ENCODE measurements at regions not wholly inside any gene's neighbourhood (a gene's known extent, or its start where the extent isn't known, plus 50 kb on each side); places are given as distances from the start of the nearest gene placed in this dataset.

- Mint-ChIP-seq H3K4me3 (no peak overlapping the region), H3K27ac (no peak overlapping the region), H3K36me3 (ENCODE audit: low read depth) (peaks cover 7% of the 10 kb centered on the region), H3K4me1 (peaks cover 3% of the 10 kb centered on the region), H3K27me3 (peaks cover 19% of the 10 kb centered on the region)
- ATAC-seq, result no peak
- no peak for DNase-seq
- no peaks in the 10 kb centered on the region for H3K9me3 ChIP-seq (ENCODE audit: control insufficient read depth, low read length, poor library complexity, severe bottlenecking)
These were observed 86.8 kb downstream of the MAIP1 start for GRCh38 chr2:200042102-200042735.

DNA sequence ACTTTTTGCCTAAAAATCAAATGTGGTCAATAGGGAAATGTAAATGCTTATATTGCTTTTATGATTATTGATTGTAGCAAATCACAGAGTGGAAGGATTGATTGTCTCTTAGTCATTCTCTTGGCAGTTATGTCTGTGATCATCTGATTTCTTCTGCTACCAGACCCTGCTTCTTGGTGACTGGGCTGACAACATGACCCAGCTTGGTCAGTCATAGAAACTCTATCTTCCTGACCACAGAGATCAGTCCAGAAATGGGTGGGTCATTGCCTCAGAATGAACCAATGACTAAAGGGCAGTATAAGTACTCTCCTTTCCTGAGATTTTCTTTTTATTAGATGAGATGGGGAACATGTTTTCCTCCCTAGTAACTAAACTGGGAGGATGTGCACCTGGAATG lies 87.6 kb downstream of the MAIP1 start:
- peaks cover 3% of the 10 kb centered on the region for H3K4me1 Mint-ChIP-seq
- no peak overlapping the region for H3K4me3 Mint-ChIP-seq
- H3K36me3 Mint-ChIP-seq (ENCODE audit: low read depth), result peaks cover 7% of the 10 kb centered on the region
- no peak for ATAC-seq
- DNase-seq, result no peak
- H3K27me3 Mint-ChIP-seq, result peaks cover 19% of the 10 kb centered on the region
- H3K27ac Mint-ChIP-seq, result no peak overlapping the region
- H3K9me3 ChIP-seq (ENCODE audit: control insufficient read depth, low read length, poor library complexity, severe bottlenecking), result no peaks in the 10 kb centered on the region

GRCh38 chr2:200044453-200044852 lies 89.1 kb downstream of the MAIP1 start:
- Mint-ChIP-seq H3K36me3 (ENCODE audit: low read depth) (peaks cover 7% of the 10 kb centered on the region), H3K4me1 (peaks cover 3% of the 10 kb centered on the region), H3K27ac (no peak overlapping the region), H3K4me3 (no peak overlapping the region), H3K27me3 (peaks cover 19% of the 10 kb centered on the region)
- H3K9me3 ChIP-seq (ENCODE audit: control insufficient read depth, low read length, poor library complexity, severe bottlenecking), result no peaks in the 10 kb centered on the region
- DNase-seq (no peak), ATAC-seq (no peak)

- no peak overlapping the region for H3K27ac Mint-ChIP-seq
- H3K9me3 ChIP-seq (ENCODE audit: control insufficient read depth, low read length, poor library complexity, severe bottlenecking), result no peaks in the 10 kb centered on the region
- no peak for DNase-seq
- no peaks in the 10 kb centered on the region for H3K36me3 Mint-ChIP-seq (ENCODE audit: low read depth)
- H3K4me1 Mint-ChIP-seq, result no peaks in the 10 kb centered on the region
- peaks cover 6% of the 10 kb centered on the region for H3K27me3 Mint-ChIP-seq
- no peak for ATAC-seq
- no peak overlapping the region for H3K4me3 Mint-ChIP-seq
These were observed 93.0 kb downstream of the MAIP1 start for GRCh38 chr2:200048421-200048820.

- H3K27me3 Mint-ChIP-seq, result peaks cover 6% of the 10 kb centered on the region
- ATAC-seq, result no peak
- no peaks in the 10 kb centered on the region for H3K9me3 ChIP-seq (ENCODE audit: control insufficient read depth, low read length, poor library complexity, severe bottlenecking)
- no peak for DNase-seq
- no peak overlapping the region for H3K4me3 Mint-ChIP-seq
- no peaks in the 10 kb centered on the region for H3K36me3 Mint-ChIP-seq (ENCODE audit: low read depth)
- H3K4me1 Mint-ChIP-seq, result no peaks in the 10 kb centered on the region
- no peak overlapping the region for H3K27ac Mint-ChIP-seq
These were observed 93.7 kb downstream of the MAIP1 start for GRCh38 chr2:200049086-200049485.

- Mint-ChIP-seq H3K27ac (no peak overlapping the region), H3K4me3 (no peak overlapping the region), H3K36me3 (ENCODE audit: low read depth) (no peaks in the 10 kb centered on the region), H3K27me3 (peaks cover 6% of the 10 kb centered on the region), H3K4me1 (peaks cover 2% of the 10 kb centered on the region)
- no peaks in the 10 kb centered on the region for H3K9me3 ChIP-seq (ENCODE audit: control insufficient read depth, low read length, poor library complexity, severe bottlenecking)
- DNase-seq, result no peak
- ATAC-seq, result no peak
These were observed 95.7 kb downstream of the MAIP1 start for GRCh38 chr2:200050921-200051610.

- no peaks in the 10 kb centered on the region for H3K36me3 Mint-ChIP-seq (ENCODE audit: low read depth)
- DNase-seq (no peak), ATAC-seq (no peak)
- peaks cover 2% of the 10 kb centered on the region for H3K4me1 Mint-ChIP-seq
- H3K27ac Mint-ChIP-seq, result no peak overlapping the region
- H3K4me3 Mint-ChIP-seq, result no peak overlapping the region
- peaks cover 6% of the 10 kb centered on the region for H3K27me3 Mint-ChIP-seq
- no peaks in the 10 kb centered on the region for H3K9me3 ChIP-seq (ENCODE audit: control insufficient read depth, low read length, poor library complexity, severe bottlenecking)
These were observed 96.2 kb downstream of the MAIP1 start for GRCh38 chr2:200051611-200051945.

- DNase-seq (no peak), ATAC-seq (no peak)
- H3K4me3 Mint-ChIP-seq, result no peak overlapping the region
- peaks cover 2% of the 10 kb centered on the region for H3K4me1 Mint-ChIP-seq
- no peaks in the 10 kb centered on the region for H3K9me3 ChIP-seq (ENCODE audit: control insufficient read depth, low read length, poor library complexity, severe bottlenecking)
- H3K36me3 Mint-ChIP-seq (ENCODE audit: low read depth), result no peaks in the 10 kb centered on the region
- H3K27me3 Mint-ChIP-seq, result peaks cover 6% of the 10 kb centered on the region
- no peak overlapping the region for H3K27ac Mint-ChIP-seq
These were observed 97.2 kb downstream of the MAIP1 start for GRCh38 chr2:200052627-200053026.

DNA sequence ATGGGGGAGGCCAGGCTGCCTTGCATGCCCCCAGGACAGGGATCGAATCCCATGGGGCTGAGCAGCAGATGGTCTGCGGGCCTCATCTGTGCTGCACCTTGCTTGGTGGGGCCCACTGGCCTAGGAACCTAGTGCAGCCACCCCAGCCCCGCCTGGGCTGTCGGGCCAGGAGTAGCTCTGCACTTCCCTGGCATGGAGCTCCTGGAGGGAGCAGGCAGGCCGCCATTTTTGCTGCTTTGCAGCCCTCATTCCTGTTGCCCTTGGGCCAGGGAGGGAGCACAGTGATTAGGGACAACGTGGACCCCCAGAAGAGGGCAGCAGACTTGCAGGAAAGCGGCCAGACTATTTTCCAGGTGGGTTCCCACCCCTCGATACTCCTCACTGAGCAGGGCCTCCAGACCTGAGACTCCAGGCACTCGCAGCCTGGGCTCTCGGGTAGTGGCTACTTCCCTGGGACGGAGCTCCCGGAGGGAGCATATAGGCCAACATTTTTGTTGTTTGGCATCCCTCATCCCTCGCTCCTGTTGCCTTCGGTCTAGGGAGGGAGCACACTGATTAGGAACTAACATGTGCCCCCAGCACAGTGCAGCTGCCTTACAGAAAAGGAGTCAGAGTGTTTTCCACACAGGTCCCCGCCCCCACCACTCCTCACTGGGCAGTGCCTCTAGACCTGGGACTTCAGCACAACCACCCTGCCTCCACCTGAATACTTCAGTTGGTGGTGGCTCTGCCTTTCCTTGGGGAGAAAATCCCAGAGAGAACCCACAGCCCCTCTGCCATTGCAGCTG lies 99.5 kb downstream of the MAIP1 start:
- no peak overlapping the region for H3K27ac Mint-ChIP-seq
- ATAC-seq (no peak), DNase-seq (no peak)
- no peak overlapping the region for H3K4me3 Mint-ChIP-seq
- no peaks in the 10 kb centered on the region for H3K9me3 ChIP-seq (ENCODE audit: control insufficient read depth, low read length, poor library complexity, severe bottlenecking)
- peaks cover 25% of the 10 kb centered on the region for H3K27me3 Mint-ChIP-seq
- peaks cover 2% of the 10 kb centered on the region for H3K36me3 Mint-ChIP-seq (ENCODE audit: low read depth)
- peaks cover 2% of the 10 kb centered on the region for H3K4me1 Mint-ChIP-seq

GRCh38 chr2:200056105-200056504 lies 100.7 kb downstream of the MAIP1 start:
- Mint-ChIP-seq H3K27ac (no peak overlapping the region), H3K4me3 (no peak overlapping the region), H3K27me3 (peaks cover 25% of the 10 kb centered on the region), H3K36me3 (ENCODE audit: low read depth) (peaks cover 2% of the 10 kb centered on the region), H3K4me1 (peaks cover 2% of the 10 kb centered on the region)
- ATAC-seq (no peak), DNase-seq (no peak)
- H3K9me3 ChIP-seq (ENCODE audit: control insufficient read depth, low read length, poor library complexity, severe bottlenecking), result no peaks in the 10 kb centered on the region

DNA sequence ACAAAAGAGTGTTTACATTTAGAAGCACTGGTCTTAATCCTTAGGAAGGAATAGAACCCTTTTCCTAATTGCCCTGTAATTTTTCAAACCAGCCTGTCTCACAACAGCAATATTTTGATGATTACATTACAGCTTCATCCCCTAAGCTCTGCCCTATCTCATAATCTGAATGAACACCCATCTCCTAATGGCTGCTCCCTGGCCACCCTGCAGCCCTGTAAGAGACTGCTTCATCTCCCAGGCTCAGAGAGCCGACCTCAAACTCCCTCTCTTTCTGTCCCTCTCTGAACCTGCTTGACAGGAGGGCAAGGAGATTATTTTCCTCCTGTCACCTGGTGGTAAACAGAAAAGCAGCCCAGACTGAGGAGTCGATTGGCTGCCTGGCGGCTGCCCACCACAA lies 107.8 kb downstream of the MAIP1 start:
- H3K27ac Mint-ChIP-seq, result no peak overlapping the region
- no peak for ATAC-seq
- no peak overlapping the region for H3K4me3 Mint-ChIP-seq
- no peaks in the 10 kb centered on the region for H3K9me3 ChIP-seq (ENCODE audit: control insufficient read depth, low read length, poor library complexity, severe bottlenecking)
- peaks cover 34% of the 10 kb centered on the region for H3K27me3 Mint-ChIP-seq
- peaks cover 2% of the 10 kb centered on the region for H3K36me3 Mint-ChIP-seq (ENCODE audit: low read depth)
- no peaks in the 10 kb centered on the region for H3K4me1 Mint-ChIP-seq
- DNase-seq, result no peak

GRCh38 chr2:200064879-200065278 lies 109.5 kb downstream of the MAIP1 start:
- no peaks in the 10 kb centered on the region for H3K4me1 Mint-ChIP-seq
- H3K36me3 Mint-ChIP-seq (ENCODE audit: low read depth), result no peaks in the 10 kb centered on the region
- no peak overlapping the region for H3K27ac Mint-ChIP-seq
- ATAC-seq (no peak), DNase-seq (no peak)
- H3K4me3 Mint-ChIP-seq, result no peak overlapping the region
- no peaks in the 10 kb centered on the region for H3K9me3 ChIP-seq (ENCODE audit: control insufficient read depth, low read length, poor library complexity, severe bottlenecking)
- peaks cover 17% of the 10 kb centered on the region for H3K27me3 Mint-ChIP-seq

DNA sequence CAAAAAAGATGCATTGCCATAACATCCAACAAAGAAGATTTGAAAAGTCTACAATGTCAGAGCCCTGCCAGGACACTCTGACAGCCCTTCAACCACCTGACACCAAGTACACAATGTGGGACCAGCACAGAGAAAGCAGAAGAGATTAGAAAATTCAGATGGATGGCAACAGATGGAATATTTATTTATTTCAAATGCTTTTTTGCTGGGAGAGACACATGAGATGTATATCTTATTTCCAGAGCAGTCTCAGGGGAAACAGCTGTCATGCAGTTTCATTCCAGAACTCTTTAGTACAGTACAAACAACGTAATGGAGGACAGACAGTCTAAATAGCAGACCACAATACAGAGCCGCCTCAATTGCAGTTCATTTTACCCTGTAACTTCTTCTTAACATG lies 110.1 kb downstream of the MAIP1 start:
- H3K9me3 ChIP-seq (ENCODE audit: control insufficient read depth, low read length, poor library complexity, severe bottlenecking), result no peaks in the 10 kb centered on the region
- Mint-ChIP-seq H3K27ac (no peak overlapping the region), H3K36me3 (ENCODE audit: low read depth) (no peaks in the 10 kb centered on the region), H3K4me1 (no peaks in the 10 kb centered on the region), H3K27me3 (peaks cover 17% of the 10 kb centered on the region), H3K4me3 (no peak overlapping the region)
- ATAC-seq (no peak), DNase-seq (no peak)

All from T-helper 17 cell (primary cell).